Tibial nerve (tissue), 4 donors: ENCODE measurements at regions not wholly inside any gene's neighbourhood (a gene's known extent, or its start where the extent isn't known, plus 50 kb on each side); places are given as distances from the start of the nearest gene placed in this dataset.

Experiments used
- EP300 ChIP-seq, 2 donors: sonication (generic); formaldehyde crosslinking; IDR thresholded peaks; one replicate each; pipeline ENCODE4 v1.6.1; 2017; ENCODE audit warnings: antibody characterized with exemption in 2 of 2, mild to moderate bottlenecking in 1 of 2
- POLR2A ChIP-seq, 2 donors: fragments of 450-650 bp; IDR thresholded peaks; one replicate each; pipeline ENCODE4 v1.6.1; 2017; ENCODE audit warnings: antibody characterized with exemption in 2 of 2, mild to moderate bottlenecking in 2 of 2, moderate library complexity in 2 of 2
- TF ChIP-seq, protein P1 (sequence below), 5 experiments: fragments of 200-600 bp in 3 of 5; fragments of 450-650 bp in 2 of 5; sonication (generic) in 3 of 5; IDR thresholded peaks; one replicate each; pipeline ENCODE4 v1.5.1; 2016 to 2019; ENCODE audit warnings: antibody characterized with exemption in 5 of 5, mild to moderate bottlenecking in 3 of 5, moderate library complexity in 2 of 5

DNA sequence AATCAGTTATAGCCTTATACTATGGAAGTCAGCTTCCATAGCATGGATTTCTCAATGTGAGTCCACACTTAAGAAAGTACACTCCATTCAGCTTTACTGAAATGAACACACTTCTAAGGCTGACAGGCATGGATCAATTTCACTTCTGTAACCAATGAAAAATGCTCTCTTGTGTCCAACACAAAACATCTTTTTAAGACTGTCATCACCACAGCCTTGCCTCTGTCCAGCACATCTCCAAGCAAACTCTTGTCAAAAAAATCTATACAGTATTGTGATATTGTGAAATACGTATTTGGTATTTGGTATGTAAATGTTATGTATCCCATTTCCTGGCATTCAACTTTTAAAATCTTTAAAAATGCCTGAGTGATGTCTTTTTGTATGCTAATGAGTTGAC lies 208.7 kb downstream of the RAP2B start:
- TF ChIP-seq, protein P1, sequence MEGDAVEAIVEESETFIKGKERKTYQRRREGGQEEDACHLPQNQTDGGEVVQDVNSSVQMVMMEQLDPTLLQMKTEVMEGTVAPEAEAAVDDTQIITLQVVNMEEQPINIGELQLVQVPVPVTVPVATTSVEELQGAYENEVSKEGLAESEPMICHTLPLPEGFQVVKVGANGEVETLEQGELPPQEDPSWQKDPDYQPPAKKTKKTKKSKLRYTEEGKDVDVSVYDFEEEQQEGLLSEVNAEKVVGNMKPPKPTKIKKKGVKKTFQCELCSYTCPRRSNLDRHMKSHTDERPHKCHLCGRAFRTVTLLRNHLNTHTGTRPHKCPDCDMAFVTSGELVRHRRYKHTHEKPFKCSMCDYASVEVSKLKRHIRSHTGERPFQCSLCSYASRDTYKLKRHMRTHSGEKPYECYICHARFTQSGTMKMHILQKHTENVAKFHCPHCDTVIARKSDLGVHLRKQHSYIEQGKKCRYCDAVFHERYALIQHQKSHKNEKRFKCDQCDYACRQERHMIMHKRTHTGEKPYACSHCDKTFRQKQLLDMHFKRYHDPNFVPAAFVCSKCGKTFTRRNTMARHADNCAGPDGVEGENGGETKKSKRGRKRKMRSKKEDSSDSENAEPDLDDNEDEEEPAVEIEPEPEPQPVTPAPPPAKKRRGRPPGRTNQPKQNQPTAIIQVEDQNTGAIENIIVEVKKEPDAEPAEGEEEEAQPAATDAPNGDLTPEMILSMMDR (IDR thresholded peaks at IDR 0.05): no peak
- TF ChIP-seq POLR2A (IDR thresholded peaks at IDR 0.05) (no peak), EP300 (IDR thresholded peaks at IDR 0.05) (no peak)
